Sigmoid colon (tissue), 6 donors: ENCODE measurements at regions not wholly inside any gene's neighbourhood (a gene's known extent, or its start where the extent isn't known, plus 50 kb on each side); places are given as distances from the start of the nearest gene placed in this dataset.
A peak's percentile ranks its signal among the peaks of the same experiment; 100 is the strongest.

Source experiments
- DNase-seq: peaks from one replicate; pipeline ENCODE4 v3.0.0-alpha.2; 2019
- H3K27ac ChIP-seq, 4 donors: fragments of 200-600 bp; sonication (generic); one replicate each; pipeline ENCODE4 v1.5.1; 2016 to 2019; ENCODE audit warnings: mild to moderate bottlenecking in 1 of 4
- H3K27me3 ChIP-seq, 3 donors: fragments of 200-600 bp; sonication (generic); one replicate each; pipeline ENCODE4 v1.5.1; 2019; ENCODE audit warnings: mild to moderate bottlenecking in 1 of 3
- H3K36me3 ChIP-seq, 4 donors: fragments of 200-600 bp; sonication (generic); one replicate each; pipeline ENCODE4 v1.5.1; 2016 to 2019
- H3K4me1 ChIP-seq, 4 donors: fragments of 200-600 bp; sonication (generic); one replicate each; pipeline ENCODE4 v1.5.1; 2017 to 2019
- H3K4me3 ChIP-seq, 4 donors: fragments of 200-600 bp; sonication (generic); one replicate each; pipeline ENCODE4 v1.5.1; 2017 to 2019; ENCODE audit warnings: mild to moderate bottlenecking in 2 of 4, moderate library complexity in 1 of 4
- H3K9me3 ChIP-seq, 4 donors: fragments of 200-600 bp in 3 of 4; sonication (generic) in 3 of 4; one replicate each; pipeline versions ENCODE4 v1.5.1 to v1.6.1; 2013 to 2019
- EP300 ChIP-seq, 4 donors: sonication (generic); formaldehyde crosslinking; IDR thresholded peaks; one replicate each; pipeline ENCODE4 v1.6.1; 2017; ENCODE audit warnings: antibody characterized with exemption in 4 of 4
- POLR2A ChIP-seq, 2 donors: fragments of 450-650 bp; IDR thresholded peaks; one replicate each; pipeline ENCODE4 v1.6.1; 2016; ENCODE audit warnings: antibody characterized with exemption in 2 of 2, mild to moderate bottlenecking in 2 of 2, moderate library complexity in 2 of 2
- POLR2AphosphoS5 ChIP-seq, 4 donors: sonication (generic); formaldehyde crosslinking; IDR thresholded peaks; one replicate each; pipeline ENCODE4 v1.6.1; 2017; ENCODE audit warnings: antibody characterized with exemption in 4 of 4
- WGBS, 2 donors: extraction: QIAGEN DNeasy Blood & Tissue Kit; methylation state at CpG; one replicate each; pipeline ENCODE4 v1.1.7; 2013; 5-methylcytosine and 5-hydroxymethylcytosine counted together
- intact Hi-C: fragments of 100-400 bp; cut with DNase I; formaldehyde crosslinking; loops from one replicate; pipeline ENCODE4 v1.15.1; 2023
- TF ChIP-seq, protein P1 (sequence below), 4 experiments: fragments of 450-650 bp in 3 of 4; fragments of 200-600 bp in 1 of 4; IDR thresholded peaks; one replicate each; pipeline ENCODE4 v1.5.1; 2016 to 2019; ENCODE audit warnings: antibody characterized with exemption in 4 of 4, mild to moderate bottlenecking in 3 of 4, moderate library complexity in 2 of 4
- donor health status: healthy with polysubstance abuse.
- donor health status: healthy.

DNA sequence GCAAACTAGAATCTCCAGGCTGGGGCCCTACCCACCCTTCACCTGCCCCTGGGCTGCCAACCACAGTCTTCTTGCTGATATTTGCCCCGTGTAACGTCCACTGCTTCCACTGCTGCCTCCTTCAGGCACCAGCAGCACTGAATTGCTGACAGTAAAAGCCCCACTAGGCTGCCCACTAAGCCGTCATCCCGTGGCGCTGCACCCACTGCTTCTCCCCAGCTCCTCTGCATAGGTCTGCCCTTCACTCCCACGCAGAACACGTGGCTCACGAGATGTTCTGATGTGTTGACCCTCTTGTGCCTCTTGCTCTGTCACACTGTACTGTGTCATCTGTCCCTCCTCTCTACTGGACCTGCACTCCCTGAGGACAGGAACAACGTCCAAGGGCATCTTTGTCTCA is 86.3 kb upstream of the HIVEP1 start:
- 91 to 92% methylated on average over 9 of the region's 9 CpGs for WGBS, 2 donors
- no peak for DNase-seq
- intact Hi-C loops: no loop called here
- TF ChIP-seq EP300 (IDR thresholded peaks at IDR 0.05) (no peak), POLR2A (IDR thresholded peaks at IDR 0.05) (no peak), POLR2AphosphoS5 (IDR thresholded peaks at IDR 0.05) (no peak)
- TF ChIP-seq, protein P1, sequence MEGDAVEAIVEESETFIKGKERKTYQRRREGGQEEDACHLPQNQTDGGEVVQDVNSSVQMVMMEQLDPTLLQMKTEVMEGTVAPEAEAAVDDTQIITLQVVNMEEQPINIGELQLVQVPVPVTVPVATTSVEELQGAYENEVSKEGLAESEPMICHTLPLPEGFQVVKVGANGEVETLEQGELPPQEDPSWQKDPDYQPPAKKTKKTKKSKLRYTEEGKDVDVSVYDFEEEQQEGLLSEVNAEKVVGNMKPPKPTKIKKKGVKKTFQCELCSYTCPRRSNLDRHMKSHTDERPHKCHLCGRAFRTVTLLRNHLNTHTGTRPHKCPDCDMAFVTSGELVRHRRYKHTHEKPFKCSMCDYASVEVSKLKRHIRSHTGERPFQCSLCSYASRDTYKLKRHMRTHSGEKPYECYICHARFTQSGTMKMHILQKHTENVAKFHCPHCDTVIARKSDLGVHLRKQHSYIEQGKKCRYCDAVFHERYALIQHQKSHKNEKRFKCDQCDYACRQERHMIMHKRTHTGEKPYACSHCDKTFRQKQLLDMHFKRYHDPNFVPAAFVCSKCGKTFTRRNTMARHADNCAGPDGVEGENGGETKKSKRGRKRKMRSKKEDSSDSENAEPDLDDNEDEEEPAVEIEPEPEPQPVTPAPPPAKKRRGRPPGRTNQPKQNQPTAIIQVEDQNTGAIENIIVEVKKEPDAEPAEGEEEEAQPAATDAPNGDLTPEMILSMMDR (IDR thresholded peaks at IDR 0.05): no peak
- H3K9me3 ChIP-seq: no peaks in the 10 kb centered on the region
- H3K27ac ChIP-seq: no peak overlapping the region
- H3K27me3 ChIP-seq: no peaks in the 10 kb centered on the region
- no peak overlapping the region for H3K4me3 ChIP-seq
- H3K4me1 ChIP-seq: peaks cover 0 to 6% (median 3%) of the 10 kb centered on the region in 4 donors
- no peaks in the 10 kb centered on the region for H3K36me3 ChIP-seq

DNA sequence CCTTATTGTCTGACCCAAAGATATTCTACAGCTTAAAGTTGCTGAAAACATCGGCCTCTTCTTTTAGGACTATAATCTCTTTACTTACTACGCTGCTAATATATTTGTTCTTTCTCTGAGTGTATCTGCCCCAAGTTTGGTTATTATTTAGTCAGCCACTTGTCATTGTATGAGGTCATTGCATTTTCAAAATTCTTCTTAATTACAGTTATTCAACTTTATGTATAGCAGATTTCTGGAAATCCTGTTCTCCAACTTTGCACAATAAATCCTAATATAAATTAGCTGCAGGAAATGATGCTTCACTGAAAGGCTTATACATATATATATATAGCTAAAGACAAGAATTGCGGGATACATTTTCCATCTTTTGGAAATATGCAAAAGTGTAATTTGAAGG is 88.5 kb upstream of the HIVEP1 start:
- Histone ChIP-seq H3K4me3 (no peak overlapping the region), H3K4me1 (peaks cover 0 to 10% (median 5%) of the 10 kb centered on the region in 4 donors), H3K36me3 (no peaks in the 10 kb centered on the region), H3K9me3 (no peaks in the 10 kb centered on the region), H3K27me3 (no peaks in the 10 kb centered on the region), H3K27ac (no peak overlapping the region)
- 93 to 95% methylated on average over 3 of the region's 3 CpGs for WGBS, 2 donors
- no peak for DNase-seq
- intact Hi-C loops: no loop called here
- TF ChIP-seq, protein P1 (IDR thresholded peaks at IDR 0.05): no peak
- no peak for TF ChIP-seq EP300 (IDR thresholded peaks at IDR 0.05)
- TF ChIP-seq POLR2A (IDR thresholded peaks at IDR 0.05): no peak
- TF ChIP-seq POLR2AphosphoS5 (IDR thresholded peaks at IDR 0.05): no peak

GRCh38 chr6:11922901-11923300 is 89.2 kb upstream of the HIVEP1 start:
- DNase-seq: no peak
- 96 to 98% methylated on average over 2 of the region's 2 CpGs for WGBS, 2 donors
- Histone ChIP-seq H3K36me3 (no peaks in the 10 kb centered on the region), H3K4me1 (peaks cover 0 to 11% (median 5%) of the 10 kb centered on the region in 4 donors), H3K9me3 (no peaks in the 10 kb centered on the region), H3K27ac (no peak overlapping the region), H3K4me3 (no peak overlapping the region), H3K27me3 (no peaks in the 10 kb centered on the region)
- intact Hi-C loops: no loop called here
- no peak for TF ChIP-seq POLR2AphosphoS5 (IDR thresholded peaks at IDR 0.05)

GRCh38 chr6:11921751-11922150 is 90.4 kb upstream of the HIVEP1 start:
- intact Hi-C loops: no loop called here
- no peak for DNase-seq
- 82 to 89% methylated on average over 2 of the region's 2 CpGs for whole genome bisulfite sequencing, 2 donors
- Histone ChIP-seq H3K4me3 (no peak overlapping the region), H3K27ac (peak overlapping the region in 3 of 4 donors; percentile 46 to 69 (median 64)), H3K4me1 (peaks cover 0 to 11% (median 5%) of the 10 kb centered on the region in 4 donors), H3K36me3 (no peaks in the 10 kb centered on the region), H3K9me3 (no peaks in the 10 kb centered on the region), H3K27me3 (no peaks in the 10 kb centered on the region)
- TF ChIP-seq POLR2AphosphoS5 (IDR thresholded peaks at IDR 0.05) (peak in 1 of 4 donors; percentile 14), POLR2A (IDR thresholded peaks at IDR 0.05) (no peak)

DNA sequence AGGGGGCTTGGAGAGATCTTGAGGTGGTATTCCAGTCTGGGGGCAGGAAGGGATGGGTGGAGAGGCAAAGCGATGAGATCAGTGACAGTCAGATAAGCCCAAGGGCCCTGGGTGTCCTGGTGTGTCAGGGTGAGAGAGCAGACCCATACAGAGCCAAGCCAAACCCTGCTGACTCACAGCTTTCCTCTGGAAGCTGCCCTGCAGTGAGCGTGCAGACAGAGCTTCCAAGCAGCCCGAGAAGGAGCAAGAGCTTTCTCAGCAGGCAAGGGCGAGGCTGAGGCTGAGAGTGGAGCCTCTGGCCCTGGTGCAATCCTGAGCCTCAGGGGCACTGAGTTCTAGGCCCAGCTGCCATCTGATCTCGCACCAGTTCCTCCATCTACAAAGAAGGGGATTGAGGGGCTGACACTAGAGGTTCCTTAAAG is 91.1 kb upstream of the HIVEP1 start:
- Histone ChIP-seq H3K27me3 (no peaks in the 10 kb centered on the region), H3K4me3 (no peak overlapping the region), H3K9me3 (no peaks in the 10 kb centered on the region), H3K4me1 (peaks cover 0 to 11% (median 5%) of the 10 kb centered on the region in 4 donors), H3K27ac (peak overlapping the region; percentile 8 to 69 (median 55)), H3K36me3 (no peaks in the 10 kb centered on the region)
- DNase-seq: peak; percentile 75
- TF ChIP-seq EP300 (IDR thresholded peaks at IDR 0.05): no peak
- peak in 2 of 4 donors; percentile 15 to 48 for TF ChIP-seq POLR2AphosphoS5 (IDR thresholded peaks at IDR 0.05)
- TF ChIP-seq, protein P1 (IDR thresholded peaks at IDR 0.05): no peak
- no peak for TF ChIP-seq POLR2A (IDR thresholded peaks at IDR 0.05)
- 51 to 66% methylated on average over 5 of the region's 5 CpGs for WGBS, 2 donors
- intact Hi-C loops: no loop called here

- DNase-seq: no peak
- H3K4me1 ChIP-seq: peaks cover 0 to 11% (median 5%) of the 10 kb centered on the region in 4 donors
- no peaks in the 10 kb centered on the region for H3K36me3 ChIP-seq
- peak overlapping the region; percentile 8 to 69 (median 55) for H3K27ac ChIP-seq
- no peak overlapping the region for H3K4me3 ChIP-seq
- TF ChIP-seq EP300 (IDR thresholded peaks at IDR 0.05) (no peak), POLR2AphosphoS5 (IDR thresholded peaks at IDR 0.05) (no peak), POLR2A (IDR thresholded peaks at IDR 0.05) (no peak)
- TF ChIP-seq, protein P1 (IDR thresholded peaks at IDR 0.05): no peak
- intact Hi-C loops: no loop called here
- H3K9me3 ChIP-seq: no peaks in the 10 kb centered on the region
- no peaks in the 10 kb centered on the region for H3K27me3 ChIP-seq
- WGBS, 2 donors: 91 to 92% methylated on average over 3 of the region's 3 CpGs
Observed at GRCh38 chr6:11920566-11920965, 91.5 kb upstream of the HIVEP1 start.
